ENCODE measurements at regions not wholly inside any gene's neighbourhood (a gene's known extent, or its start where the extent isn't known, plus 50 kb on each side); places are given as distances from the start of the nearest gene placed in this dataset.

DNA sequence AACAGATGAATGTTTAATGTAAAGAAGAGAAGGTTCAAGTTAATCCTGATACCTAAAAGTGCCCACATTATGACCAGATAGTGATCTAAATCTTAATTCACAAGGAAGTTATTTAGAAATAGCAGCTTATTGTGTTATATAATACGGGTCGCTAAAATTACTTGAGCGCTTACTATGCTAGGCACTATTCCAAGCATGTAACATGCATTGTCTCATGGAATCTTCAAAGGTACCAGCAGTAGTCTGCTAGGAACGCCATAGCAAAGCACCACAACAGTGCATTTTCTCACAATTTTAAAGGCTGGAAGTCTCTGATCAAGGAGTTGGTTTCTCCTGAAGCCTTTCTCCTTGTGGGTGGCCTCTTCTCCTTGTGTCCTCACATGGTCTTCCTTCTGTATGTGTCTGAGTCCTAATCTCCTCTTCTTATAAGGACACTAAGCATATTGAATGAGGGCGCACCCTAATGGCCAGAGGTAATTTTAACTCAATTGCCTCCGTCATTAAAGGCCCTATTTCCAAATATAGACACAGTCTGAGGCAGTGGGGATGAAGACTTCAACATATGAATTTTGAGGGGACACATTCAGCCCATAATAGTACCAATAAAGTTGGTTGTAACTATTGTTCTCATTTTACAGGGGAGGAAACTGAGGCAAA is 118.4 kb downstream of the LRRC30 start:
- TF ChIP-seq, protein P1, sequence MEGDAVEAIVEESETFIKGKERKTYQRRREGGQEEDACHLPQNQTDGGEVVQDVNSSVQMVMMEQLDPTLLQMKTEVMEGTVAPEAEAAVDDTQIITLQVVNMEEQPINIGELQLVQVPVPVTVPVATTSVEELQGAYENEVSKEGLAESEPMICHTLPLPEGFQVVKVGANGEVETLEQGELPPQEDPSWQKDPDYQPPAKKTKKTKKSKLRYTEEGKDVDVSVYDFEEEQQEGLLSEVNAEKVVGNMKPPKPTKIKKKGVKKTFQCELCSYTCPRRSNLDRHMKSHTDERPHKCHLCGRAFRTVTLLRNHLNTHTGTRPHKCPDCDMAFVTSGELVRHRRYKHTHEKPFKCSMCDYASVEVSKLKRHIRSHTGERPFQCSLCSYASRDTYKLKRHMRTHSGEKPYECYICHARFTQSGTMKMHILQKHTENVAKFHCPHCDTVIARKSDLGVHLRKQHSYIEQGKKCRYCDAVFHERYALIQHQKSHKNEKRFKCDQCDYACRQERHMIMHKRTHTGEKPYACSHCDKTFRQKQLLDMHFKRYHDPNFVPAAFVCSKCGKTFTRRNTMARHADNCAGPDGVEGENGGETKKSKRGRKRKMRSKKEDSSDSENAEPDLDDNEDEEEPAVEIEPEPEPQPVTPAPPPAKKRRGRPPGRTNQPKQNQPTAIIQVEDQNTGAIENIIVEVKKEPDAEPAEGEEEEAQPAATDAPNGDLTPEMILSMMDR (IDR thresholded peaks at IDR 0.05), result no peak
- TF ChIP-seq EZH2 (IDR thresholded peaks at IDR 0.05; ENCODE audit: borderline replicate concordance, insufficient read depth, low read depth, low read length, poor library complexity, severe bottlenecking), result no peak
